ENCODE measurements at regions not wholly inside any gene's neighbourhood (a gene's known extent, or its start where the extent isn't known, plus 50 kb on each side); places are given as distances from the start of the nearest gene placed in this dataset.

GRCh38 chr2:145687442-145688134 is 1167.7 kb upstream of the ZEB2 start:
- Histone ChIP-seq H3K9ac (ENCODE audit: low read length) (no peak overlapping the region), H3K36me3 (ENCODE audit: insufficient read depth, low read length) (no peaks in the 10 kb centered on the region), H2AFZ (ENCODE audit: low read depth, low read length) (no peak overlapping the region), H3K4me2 (ENCODE audit: low read length) (no peak overlapping the region), H3K27me3 (ENCODE audit: insufficient read depth, low read length) (no peaks in the 10 kb centered on the region), H3K79me2 (ENCODE audit: insufficient read depth, low read length) (no peaks in the 10 kb centered on the region), H3K4me3 (ENCODE audit: insufficient read depth, low read depth, low read length) (no peak overlapping the region), H4K20me1 (ENCODE audit: insufficient read depth, low read length) (no peaks in the 10 kb centered on the region), H3K4me1 (ENCODE audit: insufficient read depth, low read length) (no peaks in the 10 kb centered on the region), H3K9me3 (ENCODE audit: insufficient read depth, low read depth, low read length) (no peaks in the 10 kb centered on the region), H3K27ac (ENCODE audit: low read depth, low read length) (no peak overlapping the region)
- TF ChIP-seq CTCF (IDR thresholded peaks at IDR 0.05; ENCODE audit: insufficient read depth, low read depth, low read length) = no peak
- no peak for TF ChIP-seq EZH2 (IDR thresholded peaks at IDR 0.05; ENCODE audit: insufficient read depth, low read length)
- no peaks in the 10 kb centered on the region for H3K36me3 Mint-ChIP-seq (ENCODE audit: low read depth, unreplicated experiment)
- H3K4me3 Mint-ChIP-seq (ENCODE audit: unreplicated experiment) = no peak overlapping the region
- DNase-seq (ENCODE audit: low read depth) (peak; percentile 66), FAIRE-seq (no peak)
- H3K27ac Mint-ChIP-seq (ENCODE audit: unreplicated experiment) = no peak overlapping the region
- H3K4me1 Mint-ChIP-seq (ENCODE audit: low read depth, unreplicated experiment) = peaks cover 2% of the 10 kb centered on the region
- no peaks in the 10 kb centered on the region for H3K27me3 Mint-ChIP-seq (ENCODE audit: low read depth, unreplicated experiment)
- no peaks in the 10 kb centered on the region for H3K9me3 Mint-ChIP-seq (ENCODE audit: unreplicated experiment)

- Mint-ChIP-seq H3K9me3 (ENCODE audit: unreplicated experiment) (no peaks in the 10 kb centered on the region), H3K4me1 (ENCODE audit: low read depth, unreplicated experiment) (peaks cover 2% of the 10 kb centered on the region)
- FAIRE-seq = no peak
Measured at GRCh38 chr2:145685383-145686050, 1165.6 kb upstream of the ZEB2 start.

More at GRCh38 chr2:145685383-145686050, 1165.6 kb upstream of the ZEB2 start:
- Mint-ChIP-seq H3K27ac (ENCODE audit: unreplicated experiment) (no peak overlapping the region), H3K36me3 (ENCODE audit: low read depth, unreplicated experiment) (no peaks in the 10 kb centered on the region), H3K4me3 (ENCODE audit: unreplicated experiment) (no peak overlapping the region), H3K27me3 (ENCODE audit: low read depth, unreplicated experiment) (no peaks in the 10 kb centered on the region)
- no peaks in the 10 kb centered on the region for H3K4me1 ChIP-seq (ENCODE audit: insufficient read depth, low read length)
- no peak overlapping the region for H3K27ac ChIP-seq (ENCODE audit: low read depth, low read length)
- H3K4me2 ChIP-seq (ENCODE audit: low read length) = no peak overlapping the region
- no peaks in the 10 kb centered on the region for H4K20me1 ChIP-seq (ENCODE audit: insufficient read depth, low read length)
- H3K79me2 ChIP-seq (ENCODE audit: insufficient read depth, low read length) = no peaks in the 10 kb centered on the region
- H3K9ac ChIP-seq (ENCODE audit: low read length) = no peak overlapping the region
- no peaks in the 10 kb centered on the region for H3K27me3 ChIP-seq (ENCODE audit: insufficient read depth, low read length)
- DNase-seq (ENCODE audit: low read depth) = peak; percentile 78
- no peak for TF ChIP-seq CTCF (IDR thresholded peaks at IDR 0.05; ENCODE audit: insufficient read depth, low read depth, low read length)
- TF ChIP-seq EZH2 (IDR thresholded peaks at IDR 0.05; ENCODE audit: insufficient read depth, low read length) = no peak
- no peak overlapping the region for H2AFZ ChIP-seq (ENCODE audit: low read depth, low read length)
- H3K4me3 ChIP-seq (ENCODE audit: insufficient read depth, low read depth, low read length) = no peak overlapping the region
- no peaks in the 10 kb centered on the region for H3K36me3 ChIP-seq (ENCODE audit: insufficient read depth, low read length)
- no peaks in the 10 kb centered on the region for H3K9me3 ChIP-seq (ENCODE audit: insufficient read depth, low read depth, low read length)

Data from astrocyte (in vitro differentiated cells and primary cell).